ENCODE measurements at regions not wholly inside any gene's neighbourhood (a gene's known extent, or its start where the extent isn't known, plus 50 kb on each side); places are given as distances from the start of the nearest gene placed in this dataset.
"Not testable (repeated sequence)": the region's sequence is repeated elsewhere in the genome, so short reads cannot be mapped to it uniquely, and the experiment has no call there.

- no peak overlapping the region for H3K27ac ChIP-seq
- no peaks in the 10 kb centered on the region for H3K27me3 ChIP-seq
- DNase-seq (ENCODE audit: low spot score in 2 of 2), result no peak
- H3K4me3 ChIP-seq, result no peak overlapping the region
- H3K9me3 ChIP-seq, result no peaks in the 10 kb centered on the region
- no peaks in the 10 kb centered on the region for H3K36me3 ChIP-seq
- no peak for TF ChIP-seq CTCF (IDR thresholded peaks at IDR 0.05)
- intact Hi-C loops (cut with DNase I), result no loop called here
- H3K4me1 ChIP-seq, result no peaks in the 10 kb centered on the region
Observed at GRCh38 chr6:14235653-14236356, 118.2 kb downstream of the CD83 start.

GRCh38 chr6:14239097-14239496 lies 121.5 kb downstream of the CD83 start:
- no peaks in the 10 kb centered on the region for H3K27me3 ChIP-seq
- intact Hi-C loops (cut with DNase I), result no loop called here
- H3K4me3 ChIP-seq, result no peak overlapping the region
- DNase-seq (ENCODE audit: low spot score in 2 of 2), result no peak
- no peak overlapping the region for H3K27ac ChIP-seq
- H3K9me3 ChIP-seq, result no peaks in the 10 kb centered on the region
- no peak for TF ChIP-seq CTCF (IDR thresholded peaks at IDR 0.05)
- no peaks in the 10 kb centered on the region for H3K4me1 ChIP-seq
- no peaks in the 10 kb centered on the region for H3K36me3 ChIP-seq

- Histone ChIP-seq H3K9me3 (no peaks in the 10 kb centered on the region), H3K4me1 (no peaks in the 10 kb centered on the region), H3K4me3 (no peak overlapping the region), H3K27me3 (no peaks in the 10 kb centered on the region), H3K36me3 (no peaks in the 10 kb centered on the region), H3K27ac (no peak overlapping the region)
- no peak for DNase-seq (ENCODE audit: low spot score in 2 of 2)
- no peak for TF ChIP-seq CTCF (IDR thresholded peaks at IDR 0.05)
- intact Hi-C loops (cut with DNase I), result no loop called here
Observed at GRCh38 chr6:14240411-14241166, 123.0 kb downstream of the CD83 start.

- DNase-seq (ENCODE audit: low spot score in 2 of 2), result no peak
- no peak for TF ChIP-seq CTCF (IDR thresholded peaks at IDR 0.05)
- Histone ChIP-seq H3K36me3 (no peaks in the 10 kb centered on the region), H3K27ac (no peak overlapping the region), H3K4me1 (no peaks in the 10 kb centered on the region), H3K4me3 (no peak overlapping the region), H3K9me3 (no peaks in the 10 kb centered on the region), H3K27me3 (no peaks in the 10 kb centered on the region)
- intact Hi-C loops (cut with DNase I), result no loop called here
Observed at GRCh38 chr6:14241255-14242070, 123.9 kb downstream of the CD83 start.

- DNase-seq (ENCODE audit: low spot score in 2 of 2); H3K27me3 ChIP-seq; H3K27ac ChIP-seq; H3K4me1 ChIP-seq; H3K4me3 ChIP-seq; H3K9me3 ChIP-seq; intact Hi-C loops (cut with DNase I); H3K36me3 ChIP-seq: not testable (repeated sequence)
Observed at GRCh38 chr6:14242912-14243311, 125.3 kb downstream of the CD83 start.

GRCh38 chr6:14243597-14243996 lies 126.0 kb downstream of the CD83 start:
- no peaks in the 10 kb centered on the region for H3K27me3 ChIP-seq
- no peaks in the 10 kb centered on the region for H3K36me3 ChIP-seq
- intact Hi-C loops (cut with DNase I), result no loop called here
- no peaks in the 10 kb centered on the region for H3K4me1 ChIP-seq
- TF ChIP-seq CTCF (IDR thresholded peaks at IDR 0.05), result no peak
- no peak for DNase-seq (ENCODE audit: low spot score in 2 of 2)
- H3K27ac ChIP-seq, result no peak overlapping the region
- no peaks in the 10 kb centered on the region for H3K9me3 ChIP-seq
- H3K4me3 ChIP-seq, result no peak overlapping the region
